HG02642 (cell line): ENCODE measurements at regions not wholly inside any gene's neighbourhood (a gene's known extent, or its start where the extent isn't known, plus 50 kb on each side); places are given as distances from the start of the nearest gene placed in this dataset.

Source experiments
- ATAC-seq: cut with Tn5 transposase; IDR thresholded peaks from one replicate; pipeline ENCODE4 v1.9.1; 2021; ENCODE audit warnings: mild to moderate bottlenecking; ENCODE audit not compliant: unreplicated experiment, poor library complexity

GRCh38 chr6:81486234-81486633 is 266.2 kb downstream of the TENT5A start:
- no peak for ATAC-seq

DNA sequence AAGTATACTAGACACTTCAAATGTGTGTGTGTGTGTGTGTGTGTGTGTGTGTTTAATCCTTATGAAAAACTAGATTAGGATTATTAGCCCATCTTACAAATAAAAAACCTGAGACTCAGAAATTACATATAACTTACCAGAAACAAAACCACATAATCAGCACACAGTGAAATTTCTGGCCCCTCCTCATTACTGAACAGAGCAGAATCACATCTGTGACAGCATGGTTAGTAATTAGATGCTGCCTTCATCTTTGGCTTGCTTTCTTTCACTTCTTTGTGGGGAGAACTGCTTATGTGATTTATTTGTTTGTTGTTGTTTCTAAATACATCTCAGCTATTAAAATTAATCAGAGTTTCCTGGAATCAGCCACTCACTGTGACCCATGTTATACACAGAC is 267.1 kb downstream of the TENT5A start:
- ATAC-seq, result no peak

GRCh38 chr6:81484251-81484650 is 268.2 kb downstream of the TENT5A start:
- no peak for ATAC-seq

- no peak for ATAC-seq
Measured at GRCh38 chr6:81480139-81480538, 272.3 kb downstream of the TENT5A start.

- no peak for ATAC-seq
Measured at GRCh38 chr6:81476881-81477280, 275.6 kb downstream of the TENT5A start.

- no peak for ATAC-seq
Measured at GRCh38 chr6:81475646-81476045, 276.8 kb downstream of the TENT5A start.

- ATAC-seq, result no peak
Measured at GRCh38 chr6:81465859-81466258, 286.6 kb downstream of the TENT5A start.

GRCh38 chr6:81456416-81456815 is 296.1 kb downstream of the TENT5A start:
- no peak for ATAC-seq

DNA sequence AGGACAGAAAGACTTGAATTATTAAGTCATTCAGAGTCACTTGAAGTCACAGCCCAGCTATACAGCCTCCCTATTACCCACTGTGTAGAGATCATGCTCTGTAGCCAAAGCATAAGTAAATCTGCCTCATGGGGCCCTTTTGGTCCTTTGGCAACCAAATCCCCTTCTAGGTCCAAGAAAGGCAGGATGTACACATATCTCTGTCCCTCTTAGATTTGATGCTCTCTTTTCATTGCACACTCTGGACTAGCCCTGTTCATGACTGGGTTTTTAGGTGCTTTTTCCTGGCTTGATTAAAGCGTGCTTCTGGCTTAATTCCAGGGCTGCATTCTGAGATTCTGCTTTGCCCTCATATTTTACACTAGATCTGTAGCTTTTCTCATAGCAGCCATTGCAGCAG is 296.8 kb downstream of the TENT5A start:
- no peak for ATAC-seq

DNA sequence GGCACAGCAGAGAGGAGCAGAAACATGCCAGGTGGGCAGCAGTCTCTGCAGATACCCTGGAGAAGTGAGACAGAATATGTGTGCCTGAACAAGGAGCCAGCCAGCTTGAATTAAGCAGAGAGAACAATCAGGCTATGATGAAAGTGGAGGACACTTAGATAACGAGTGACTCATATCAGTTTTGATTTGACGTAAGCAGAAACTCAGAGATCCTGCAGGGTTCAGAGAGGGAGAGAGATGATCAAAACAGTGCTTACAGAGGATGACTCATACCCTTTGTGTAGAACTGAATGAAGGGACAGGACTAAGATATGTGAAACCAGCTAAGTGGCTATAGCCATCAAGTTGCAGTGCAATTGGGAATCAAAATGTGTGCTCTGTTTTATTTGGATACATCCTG is 300.7 kb downstream of the TENT5A start:
- peak; percentile 82 for ATAC-seq

- ATAC-seq, result no peak
Measured at GRCh38 chr6:81450180-81450579, 302.3 kb downstream of the TENT5A start.

- no peak for ATAC-seq
Measured at GRCh38 chr6:81446509-81446908, 306.0 kb downstream of the TENT5A start.

- no peak for ATAC-seq
Measured at GRCh38 chr6:81439417-81439816, 313.1 kb downstream of the TENT5A start.

- no peak for ATAC-seq
Measured at GRCh38 chr6:81436990-81437389, 315.5 kb downstream of the TENT5A start.

GRCh38 chr6:81413306-81413705 is 339.2 kb downstream of the TENT5A start:
- no peak for ATAC-seq

DNA sequence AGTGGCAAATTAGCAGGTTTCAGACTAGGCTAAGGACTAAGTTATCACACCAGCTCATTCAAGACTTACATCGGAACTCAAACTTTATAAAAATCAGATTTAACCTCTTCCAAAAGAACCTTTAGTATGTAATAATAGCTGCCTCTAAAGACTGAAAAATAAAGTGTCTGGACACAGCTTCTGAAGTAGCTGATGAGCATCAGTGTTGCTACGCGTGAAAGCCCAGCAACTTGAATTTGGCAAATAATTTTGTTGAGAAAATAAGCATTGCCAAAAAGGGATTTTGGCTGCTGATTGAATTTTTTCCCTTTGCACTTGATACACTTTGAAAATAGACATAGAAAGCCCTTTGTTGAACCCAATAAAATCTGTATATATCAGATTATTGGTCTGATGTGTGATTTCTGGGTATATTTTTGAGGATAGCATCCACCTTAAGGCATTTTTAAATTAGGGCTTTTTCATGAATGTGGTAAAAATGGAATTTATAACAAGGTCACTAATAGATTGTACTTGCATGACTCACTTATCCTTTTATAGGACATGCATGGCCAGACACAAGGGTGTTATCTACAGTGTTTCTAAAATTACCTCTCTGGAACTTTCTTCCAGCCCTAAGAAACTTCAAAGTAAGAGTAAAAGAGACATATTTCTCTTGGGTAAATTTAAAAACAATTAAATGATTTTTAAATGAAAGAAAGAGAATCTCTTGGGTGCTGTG is 350.4 kb downstream of the TENT5A start:
- no peak for ATAC-seq

DNA sequence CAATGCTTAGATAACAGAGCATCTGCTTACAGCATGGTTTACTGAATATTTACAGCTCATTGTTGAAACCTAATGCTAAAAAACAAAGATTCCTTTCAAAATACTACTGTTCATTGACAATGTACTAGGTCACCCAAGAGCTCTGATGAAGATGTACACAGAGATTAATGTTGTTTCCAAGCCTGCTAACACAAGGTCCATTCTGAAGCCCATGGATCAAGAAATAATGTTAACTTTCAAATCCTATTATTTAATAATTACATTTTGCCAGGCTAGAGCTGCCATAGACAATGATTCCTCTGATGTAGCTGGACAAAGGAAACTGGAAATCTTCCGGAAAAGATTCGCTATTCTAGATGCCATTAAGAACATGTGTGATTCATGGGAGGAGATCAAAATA is 355.6 kb downstream of the TENT5A start:
- no peak for ATAC-seq

DNA sequence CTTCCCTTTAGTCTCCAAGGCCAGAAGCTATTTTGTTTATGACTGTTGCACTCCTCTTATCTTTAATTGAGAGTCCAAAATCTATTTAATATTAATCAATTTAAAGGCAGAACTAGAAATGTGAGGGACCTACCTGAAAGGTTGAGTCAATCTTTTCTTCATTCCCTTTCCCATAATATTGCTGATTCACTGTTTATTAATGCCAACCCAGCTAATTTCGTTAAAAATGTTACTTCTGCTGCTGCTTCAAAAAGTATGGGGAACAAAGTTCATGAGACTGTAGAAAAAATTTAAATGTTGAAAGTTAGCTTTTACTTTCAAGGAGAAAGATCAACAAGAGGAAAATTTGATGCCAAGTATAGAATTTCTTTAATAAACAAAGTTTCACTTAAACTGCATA is 365.3 kb downstream of the TENT5A start:
- ATAC-seq, result no peak

- no peak for ATAC-seq
Measured at GRCh38 chr6:81384921-81385320, 367.6 kb downstream of the TENT5A start.

- ATAC-seq, result no peak
Measured at GRCh38 chr6:81383472-81383871, 369.0 kb downstream of the TENT5A start.

DNA sequence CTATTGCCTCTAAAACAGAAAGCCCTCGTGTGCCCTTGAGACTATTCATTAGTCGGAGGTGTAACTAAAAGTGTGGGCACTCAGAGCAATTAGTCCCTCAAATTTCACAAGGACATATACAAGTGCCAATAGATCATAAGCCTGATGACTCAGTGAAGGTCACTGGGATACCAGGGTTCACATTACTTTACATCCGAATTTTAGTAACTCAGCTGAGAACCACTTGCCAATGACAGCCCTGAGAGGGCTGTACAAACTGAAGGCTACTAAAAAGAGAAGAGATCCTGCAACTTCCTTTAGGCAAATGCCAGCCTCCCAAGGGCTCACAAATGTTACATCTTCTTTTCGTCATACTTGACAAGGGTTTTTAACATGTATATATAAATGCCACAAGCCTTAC is 369.6 kb downstream of the TENT5A start:
- no peak for ATAC-seq

DNA sequence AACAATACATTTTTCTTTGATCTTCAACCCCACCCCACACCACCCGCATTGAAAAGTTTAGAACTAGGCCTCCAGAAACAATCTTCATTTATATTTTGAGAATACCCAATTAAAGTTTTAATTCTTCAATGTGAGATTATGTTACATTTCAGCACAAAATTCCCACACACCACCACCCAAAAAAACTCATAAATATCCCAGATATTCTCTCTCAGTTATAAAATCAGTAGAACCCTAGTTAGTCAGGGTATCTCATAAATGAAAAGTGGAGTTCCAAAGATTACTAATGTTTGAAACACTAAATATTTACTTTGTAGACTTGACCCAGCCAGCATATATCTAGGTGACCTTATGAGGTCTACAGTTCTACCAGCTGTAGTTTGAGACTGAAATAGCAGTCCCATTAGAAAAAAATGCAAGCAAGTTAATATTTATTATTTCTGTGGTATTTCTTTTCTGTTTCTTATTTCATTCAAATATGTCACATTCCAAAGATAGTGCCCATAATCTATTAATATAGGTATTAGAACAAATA is 371.0 kb downstream of the TENT5A start:
- ATAC-seq, result no peak
